ENCODE measurements at regions not wholly inside any gene's neighbourhood (a gene's known extent, or its start where the extent isn't known, plus 50 kb on each side); places are given as distances from the start of the nearest gene placed in this dataset.

- peaks cover 22% of the 10 kb centered on the region for H3K27me3 Mint-ChIP-seq
- no peaks in the 10 kb centered on the region for H3K4me1 Mint-ChIP-seq
- TF ChIP-seq CTCF (IDR thresholded peaks at IDR 0.05): no peak
- ATAC-seq (ENCODE audit: low read depth) (no peak), DNase-seq (no peak)
- no peak overlapping the region for H3K27ac Mint-ChIP-seq
- H3K36me3 Mint-ChIP-seq (ENCODE audit: low read depth): no peaks in the 10 kb centered on the region
- intact Hi-C loops (cut with micrococcal nuclease): loop anchor here (10.0 kb wide), 1 partner anchor 288 kb away; no protein-coding TSS in a partner anchor
- no peaks in the 10 kb centered on the region for H3K9me3 Mint-ChIP-seq
- POLR2A ChIA-PET: no interaction called here
- no peak overlapping the region for H3K4me3 Mint-ChIP-seq
- CTCF ChIA-PET: no interaction called here
Observed at GRCh38 chr2:205882806-205883425, 200.6 kb downstream of the NRP2 start.

GRCh38 chr2:205880048-205880447 is 197.7 kb downstream of the NRP2 start:
- Mint-ChIP-seq H3K4me1 (no peaks in the 10 kb centered on the region), H3K4me3 (no peak overlapping the region), H3K9me3 (no peaks in the 10 kb centered on the region), H3K27me3 (peaks cover 15% of the 10 kb centered on the region), H3K36me3 (ENCODE audit: low read depth) (no peaks in the 10 kb centered on the region), H3K27ac (no peak overlapping the region)
- ChIA-PET CTCF (no interaction called here), POLR2A (no interaction called here)
- no peak for DNase-seq
- ATAC-seq (ENCODE audit: low read depth): no peak
- TF ChIP-seq CTCF (IDR thresholded peaks at IDR 0.05): no peak
- intact Hi-C loops (cut with micrococcal nuclease): loop anchor here (10.0 kb wide), 1 partner anchor 285 kb away; no protein-coding TSS in a partner anchor

- H3K27me3 Mint-ChIP-seq: peaks cover 9% of the 10 kb centered on the region
- TF ChIP-seq CTCF (IDR thresholded peaks at IDR 0.05): no peak
- no peak overlapping the region for H3K4me3 Mint-ChIP-seq
- no peaks in the 10 kb centered on the region for H3K36me3 Mint-ChIP-seq (ENCODE audit: low read depth)
- no peak for DNase-seq
- ATAC-seq (ENCODE audit: low read depth): no peak
- H3K4me1 Mint-ChIP-seq: no peaks in the 10 kb centered on the region
- H3K27ac Mint-ChIP-seq: no peak overlapping the region
- ChIA-PET POLR2A (no interaction called here), CTCF (no interaction called here)
- intact Hi-C loops (cut with micrococcal nuclease): no loop called here
- no peaks in the 10 kb centered on the region for H3K9me3 Mint-ChIP-seq
Observed at GRCh38 chr2:205878999-205879762, 196.9 kb downstream of the NRP2 start.

GRCh38 chr2:205877496-205877895 is 195.2 kb downstream of the NRP2 start:
- Mint-ChIP-seq H3K9me3 (no peaks in the 10 kb centered on the region), H3K4me1 (no peaks in the 10 kb centered on the region), H3K36me3 (ENCODE audit: low read depth) (no peaks in the 10 kb centered on the region), H3K27ac (no peak overlapping the region), H3K27me3 (peaks cover 5% of the 10 kb centered on the region), H3K4me3 (no peak overlapping the region)
- intact Hi-C loops (cut with micrococcal nuclease): no loop called here
- TF ChIP-seq CTCF (IDR thresholded peaks at IDR 0.05): no peak
- ChIA-PET POLR2A (no interaction called here), CTCF (no interaction called here)
- ATAC-seq (ENCODE audit: low read depth): no peak
- no peak for DNase-seq

- no peak for DNase-seq
- intact Hi-C loops (cut with micrococcal nuclease): no loop called here
- ATAC-seq (ENCODE audit: low read depth): no peak
- CTCF ChIA-PET: no interaction called here
- Mint-ChIP-seq H3K4me1 (no peaks in the 10 kb centered on the region), H3K27me3 (peaks cover 10% of the 10 kb centered on the region), H3K27ac (no peak overlapping the region), H3K9me3 (no peaks in the 10 kb centered on the region), H3K4me3 (no peak overlapping the region), H3K36me3 (ENCODE audit: low read depth) (no peaks in the 10 kb centered on the region)
- POLR2A ChIA-PET: no interaction called here
- TF ChIP-seq CTCF (IDR thresholded peaks at IDR 0.05): no peak
Observed at GRCh38 chr2:205876127-205876526, 193.8 kb downstream of the NRP2 start.
